ENCODE measurements at regions not wholly inside any gene's neighbourhood (a gene's known extent, or its start where the extent isn't known, plus 50 kb on each side); places are given as distances from the start of the nearest gene placed in this dataset.
"Not testable (repeated sequence)": the region's sequence is repeated elsewhere in the genome, so short reads cannot be mapped to it uniquely, and the experiment has no call there.

- not testable (repeated sequence) for DNase-seq
Observed at GRCh38 chr3:16077681-16078080, 96.8 kb upstream of the GALNT15 start.

GRCh38 chr3:16079519-16079918, 95.0 kb upstream of the GALNT15 start:
- no peak for DNase-seq

- no peak for DNase-seq
Observed at GRCh38 chr3:16081661-16082060, 92.8 kb upstream of the GALNT15 start.

- no peak for DNase-seq
Observed at GRCh38 chr3:16084887-16085286, 89.6 kb upstream of the GALNT15 start.

GRCh38 chr3:16085410-16085809, 89.1 kb upstream of the GALNT15 start:
- DNase-seq, result no peak

- DNase-seq, result no peak
Observed at GRCh38 chr3:16085884-16086608, 88.4 kb upstream of the GALNT15 start.

- no peak for DNase-seq
Observed at GRCh38 chr3:16086690-16087089, 87.8 kb upstream of the GALNT15 start.

- DNase-seq, result no peak
Observed at GRCh38 chr3:16088496-16088895, 86.0 kb upstream of the GALNT15 start.

GRCh38 chr3:16089521-16089920, 85.0 kb upstream of the GALNT15 start:
- no peak for DNase-seq

- no peak for DNase-seq
Observed at GRCh38 chr3:16090024-16090423, 84.5 kb upstream of the GALNT15 start.

GRCh38 chr3:16090706-16091105, 83.8 kb upstream of the GALNT15 start:
- DNase-seq, result no peak

GRCh38 chr3:16092923-16093322, 81.6 kb upstream of the GALNT15 start:
- no peak for DNase-seq

GRCh38 chr3:16101295-16102186, 72.9 kb upstream of the GALNT15 start:
- no peak for DNase-seq

- no peak for DNase-seq
Observed at GRCh38 chr3:16102187-16102561, 72.3 kb upstream of the GALNT15 start.

GRCh38 chr3:16102905-16103364, 71.5 kb upstream of the GALNT15 start:
- no peak for DNase-seq

GRCh38 chr3:16103472-16103871, 71.0 kb upstream of the GALNT15 start:
- no peak for DNase-seq

- no peak for DNase-seq
Observed at GRCh38 chr3:16104156-16104555, 70.3 kb upstream of the GALNT15 start.

GRCh38 chr3:16106050-16106449, 68.4 kb upstream of the GALNT15 start:
- DNase-seq, result no peak

GRCh38 chr3:16108424-16108823, 66.1 kb upstream of the GALNT15 start:
- no peak for DNase-seq

- no peak for DNase-seq
Observed at GRCh38 chr3:16109929-16110328, 64.6 kb upstream of the GALNT15 start.

- DNase-seq, result no peak
Observed at GRCh38 chr3:16112910-16113504, 61.5 kb upstream of the GALNT15 start.

GRCh38 chr3:16113704-16114103, 60.8 kb upstream of the GALNT15 start:
- no peak for DNase-seq

- DNase-seq, result no peak
Observed at GRCh38 chr3:16114429-16114828, 60.1 kb upstream of the GALNT15 start.

- no peak for DNase-seq
Observed at GRCh38 chr3:16114930-16115329, 59.5 kb upstream of the GALNT15 start.

All from suppressor macrophage treated with lipopolysaccharide for 4 hours (primary cell).